HEK293 (cell line): ENCODE measurements at regions not wholly inside any gene's neighbourhood (a gene's known extent, or its start where the extent isn't known, plus 50 kb on each side); places are given as distances from the start of the nearest gene placed in this dataset.

Experiments
- CTCF ChIP-seq: fragments of 450-650 bp; formaldehyde crosslinking; IDR thresholded peaks from 2 replicates; pipeline ENCODE4 v1.5.1; 2016; ENCODE audit warnings: missing biosample characterization, missing genetic modification characterization
- KLF9 ChIP-seq: fragments of 450-650 bp; formaldehyde crosslinking; IDR thresholded peaks from 2 replicates; pipeline ENCODE4 v1.5.1; 2016; ENCODE audit warnings: missing biosample characterization, missing genetic modification characterization, low read depth
- TSHZ1 ChIP-seq: fragments of 450-650 bp; formaldehyde crosslinking; IDR thresholded peaks from 2 replicates; pipeline ENCODE4 v1.5.1; 2016; ENCODE audit warnings: missing biosample characterization, missing genetic modification characterization, borderline replicate concordance
- WT1 ChIP-seq: fragments of 450-650 bp; formaldehyde crosslinking; IDR thresholded peaks from 2 replicates; pipeline ENCODE4 v1.5.1; 2016; ENCODE audit warnings: missing biosample characterization, missing genetic modification characterization
- ZBTB8A ChIP-seq: fragments of 450-650 bp; formaldehyde crosslinking; IDR thresholded peaks from 2 replicates; pipeline ENCODE4 v1.5.1; 2016; ENCODE audit warnings: missing biosample characterization, missing genetic modification characterization
- ZFHX2 ChIP-seq: fragments of 450-650 bp; formaldehyde crosslinking; conservative IDR thresholded peaks from 2 replicates; pipeline ENCODE4 v1.5.1; 2016; ENCODE audit warnings: missing biosample characterization, missing genetic modification characterization
- ZNF184 ChIP-seq: fragments of 450-650 bp; IDR thresholded peaks from 2 replicates; pipeline ENCODE4 v1.5.1; 2018; ENCODE audit warnings: missing biosample characterization, mild to moderate bottlenecking, missing genetic modification characterization
- ZNF580 ChIP-seq: fragments of 450-650 bp; formaldehyde crosslinking; IDR thresholded peaks from 2 replicates; pipeline ENCODE4 v1.5.1; 2016; ENCODE audit warnings: missing biosample characterization, missing genetic modification characterization
- ZNF664 ChIP-seq: fragments of 450-650 bp; formaldehyde crosslinking; IDR thresholded peaks from 2 replicates; pipeline ENCODE4 v1.5.1; 2016; ENCODE audit warnings: missing biosample characterization, missing genetic modification characterization
- TF ChIP-seq, protein P1 (sequence below): fragments of 450-650 bp; formaldehyde crosslinking; IDR thresholded peaks from 2 replicates; pipeline ENCODE4 v1.5.1; 2016; ENCODE audit warnings: missing biosample characterization, missing genetic modification characterization
- TF ChIP-seq, protein P2 (sequence below): fragments of 450-650 bp; formaldehyde crosslinking; IDR thresholded peaks from 2 replicates; pipeline ENCODE4 v1.5.1; 2017; ENCODE audit warnings: missing biosample characterization, missing genetic modification characterization

DNA sequence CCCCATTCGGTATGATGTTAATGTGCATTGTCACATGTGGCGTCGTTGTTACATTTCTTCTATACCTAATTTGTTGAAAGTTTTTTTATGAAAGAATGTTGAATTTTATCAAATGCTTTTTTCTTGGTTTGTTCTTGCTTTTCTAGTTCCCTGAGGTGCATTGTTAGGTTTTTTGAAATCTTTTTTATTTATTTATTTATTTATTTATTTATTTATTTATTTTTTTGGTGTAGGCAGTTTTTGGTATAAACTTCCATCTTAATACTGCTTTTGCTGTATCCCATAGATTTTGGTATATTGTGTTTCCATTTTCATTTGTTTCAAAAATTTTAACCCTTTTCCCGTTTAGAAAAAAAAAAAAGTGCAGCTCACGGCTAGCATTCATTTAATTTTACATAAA lies 121.1 kb upstream of the HMGA2 start:
- TF ChIP-seq CTCF (tag by site-specific recombination): no peak
- no peak for TF ChIP-seq WT1
- TF ChIP-seq, protein P1, sequence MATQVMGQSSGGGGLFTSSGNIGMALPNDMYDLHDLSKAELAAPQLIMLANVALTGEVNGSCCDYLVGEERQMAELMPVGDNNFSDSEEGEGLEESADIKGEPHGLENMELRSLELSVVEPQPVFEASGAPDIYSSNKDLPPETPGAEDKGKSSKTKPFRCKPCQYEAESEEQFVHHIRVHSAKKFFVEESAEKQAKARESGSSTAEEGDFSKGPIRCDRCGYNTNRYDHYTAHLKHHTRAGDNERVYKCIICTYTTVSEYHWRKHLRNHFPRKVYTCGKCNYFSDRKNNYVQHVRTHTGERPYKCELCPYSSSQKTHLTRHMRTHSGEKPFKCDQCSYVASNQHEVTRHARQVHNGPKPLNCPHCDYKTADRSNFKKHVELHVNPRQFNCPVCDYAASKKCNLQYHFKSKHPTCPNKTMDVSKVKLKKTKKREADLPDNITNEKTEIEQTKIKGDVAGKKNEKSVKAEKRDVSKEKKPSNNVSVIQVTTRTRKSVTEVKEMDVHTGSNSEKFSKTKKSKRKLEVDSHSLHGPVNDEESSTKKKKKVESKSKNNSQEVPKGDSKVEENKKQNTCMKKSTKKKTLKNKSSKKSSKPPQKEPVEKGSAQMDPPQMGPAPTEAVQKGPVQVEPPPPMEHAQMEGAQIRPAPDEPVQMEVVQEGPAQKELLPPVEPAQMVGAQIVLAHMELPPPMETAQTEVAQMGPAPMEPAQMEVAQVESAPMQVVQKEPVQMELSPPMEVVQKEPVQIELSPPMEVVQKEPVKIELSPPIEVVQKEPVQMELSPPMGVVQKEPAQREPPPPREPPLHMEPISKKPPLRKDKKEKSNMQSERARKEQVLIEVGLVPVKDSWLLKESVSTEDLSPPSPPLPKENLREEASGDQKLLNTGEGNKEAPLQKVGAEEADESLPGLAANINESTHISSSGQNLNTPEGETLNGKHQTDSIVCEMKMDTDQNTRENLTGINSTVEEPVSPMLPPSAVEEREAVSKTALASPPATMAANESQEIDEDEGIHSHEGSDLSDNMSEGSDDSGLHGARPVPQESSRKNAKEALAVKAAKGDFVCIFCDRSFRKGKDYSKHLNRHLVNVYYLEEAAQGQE (tag by site-specific recombination): peak; percentile 82
- no peak for TF ChIP-seq ZNF184 (tag by site-specific recombination)
- peak; percentile 82 for TF ChIP-seq ZBTB8A
- TF ChIP-seq KLF9 (tag by site-specific recombination): no peak
- peak; percentile 72; the same call in 1 of the 2 replicates for TF ChIP-seq ZNF664
- no peak for TF ChIP-seq ZFHX2 (tag by site-specific recombination)
- no peak for TF ChIP-seq TSHZ1 (tag by site-specific recombination)
- TF ChIP-seq ZNF580 (tag by site-specific recombination): 0 out of 2 replicates have a peak, but pooled peaks have one; percentile 70
- TF ChIP-seq, protein P2, sequence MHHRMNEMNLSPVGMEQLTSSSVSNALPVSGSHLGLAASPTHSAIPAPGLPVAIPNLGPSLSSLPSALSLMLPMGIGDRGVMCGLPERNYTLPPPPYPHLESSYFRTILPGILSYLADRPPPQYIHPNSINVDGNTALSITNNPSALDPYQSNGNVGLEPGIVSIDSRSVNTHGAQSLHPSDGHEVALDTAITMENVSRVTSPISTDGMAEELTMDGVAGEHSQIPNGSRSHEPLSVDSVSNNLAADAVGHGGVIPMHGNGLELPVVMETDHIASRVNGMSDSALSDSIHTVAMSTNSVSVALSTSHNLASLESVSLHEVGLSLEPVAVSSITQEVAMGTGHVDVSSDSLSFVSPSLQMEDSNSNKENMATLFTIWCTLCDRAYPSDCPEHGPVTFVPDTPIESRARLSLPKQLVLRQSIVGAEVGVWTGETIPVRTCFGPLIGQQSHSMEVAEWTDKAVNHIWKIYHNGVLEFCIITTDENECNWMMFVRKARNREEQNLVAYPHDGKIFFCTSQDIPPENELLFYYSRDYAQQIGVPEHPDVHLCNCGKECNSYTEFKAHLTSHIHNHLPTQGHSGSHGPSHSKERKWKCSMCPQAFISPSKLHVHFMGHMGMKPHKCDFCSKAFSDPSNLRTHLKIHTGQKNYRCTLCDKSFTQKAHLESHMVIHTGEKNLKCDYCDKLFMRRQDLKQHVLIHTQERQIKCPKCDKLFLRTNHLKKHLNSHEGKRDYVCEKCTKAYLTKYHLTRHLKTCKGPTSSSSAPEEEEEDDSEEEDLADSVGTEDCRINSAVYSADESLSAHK (tag by site-specific recombination): no peak
